ENCODE measurements at regions not wholly inside any gene's neighbourhood (a gene's known extent, or its start where the extent isn't known, plus 50 kb on each side); places are given as distances from the start of the nearest gene placed in this dataset.

- no peak for TF ChIP-seq ZBTB6 (tag by site-specific recombination; IDR thresholded peaks at IDR 0.05)
Measured at GRCh38 chr12:68428724-68429501, 96.8 kb upstream of the MDM1 start (continued).

GRCh38 chr12:68429696-68430095, 97.5 kb upstream of the MDM1 start:
- ChIA-PET CTCF (no interaction called here), POLR2A (no interaction called here)
- no peak for TF ChIP-seq ZNF830 (tag by site-specific recombination; IDR thresholded peaks at IDR 0.05; ENCODE audit: low read depth)
- TF ChIP-seq ZBTB48 (tag by site-specific recombination; IDR thresholded peaks at IDR 0.05), result no peak
- TF ChIP-seq ZNF791 (tag by site-specific recombination; IDR thresholded peaks at IDR 0.05), result no peak
- no peak for TF ChIP-seq ZNF521 (tag by site-specific recombination; IDR thresholded peaks at IDR 0.05)
- no peak for TF ChIP-seq ZBTB21 (tag by site-specific recombination; IDR thresholded peaks at IDR 0.05)
- TF ChIP-seq KLF8 (tag by site-specific recombination; IDR thresholded peaks at IDR 0.05), result no peak
- no peak for TF ChIP-seq ZNF391 (tag by site-specific recombination; IDR thresholded peaks at IDR 0.05; ENCODE audit: borderline replicate concordance, low read depth)
- no peak for TF ChIP-seq ZNF140 (tag by site-specific recombination; IDR thresholded peaks at IDR 0.05)
- no peak for TF ChIP-seq KLF1 (tag by site-specific recombination; IDR thresholded peaks at IDR 0.05)
- H3K4me1 ChIP-seq (ENCODE audit: control insufficient read depth, insufficient read depth, low read length), result no peaks in the 10 kb centered on the region
- no peaks in the 10 kb centered on the region for H3K9me3 ChIP-seq (ENCODE audit: control insufficient read depth, insufficient read depth, low read depth, low read length)
- H3K36me3 ChIP-seq (ENCODE audit: control insufficient read depth in 2 of 2, insufficient read depth in 1 of 2, low read length in 2 of 2), result no peaks in the 10 kb centered on the region
- no peak overlapping the region for H3K4me3 ChIP-seq (ENCODE audit: low read depth, low read length)
- no peak overlapping the region for H3K27ac ChIP-seq (ENCODE audit: extremely low read depth, low read depth, low read length)

GRCh38 chr12:68431786-68432185, 99.6 kb upstream of the MDM1 start:
- no peak for TF ChIP-seq PRDM6 (tag by site-specific recombination; IDR thresholded peaks at IDR 0.05)
- Histone ChIP-seq H3K4me1 (ENCODE audit: control insufficient read depth, insufficient read depth, low read length) (no peaks in the 10 kb centered on the region), H3K9me3 (ENCODE audit: control insufficient read depth, insufficient read depth, low read depth, low read length) (no peaks in the 10 kb centered on the region), H3K4me3 (ENCODE audit: low read depth, low read length) (no peak overlapping the region), H3K36me3 (ENCODE audit: control insufficient read depth in 2 of 2, insufficient read depth in 1 of 2, low read length in 2 of 2) (no peaks in the 10 kb centered on the region), H3K27ac (ENCODE audit: extremely low read depth, low read depth, low read length) (no peak overlapping the region)
- CTCF ChIA-PET, result interaction anchor here (1.0 kb wide), 1 partner anchor 48 kb away, joined by 4 read pairs; no protein-coding TSS in a partner anchor
- POLR2A ChIA-PET, result no interaction called here

GRCh38 chr12:68432622-68433021, 100.5 kb upstream of the MDM1 start:
- Histone ChIP-seq H3K36me3 (ENCODE audit: control insufficient read depth in 2 of 2, insufficient read depth in 1 of 2, low read length in 2 of 2) (no peaks in the 10 kb centered on the region), H3K27ac (ENCODE audit: extremely low read depth, low read depth, low read length) (no peak overlapping the region), H3K4me1 (ENCODE audit: control insufficient read depth, insufficient read depth, low read length) (no peaks in the 10 kb centered on the region), H3K9me3 (ENCODE audit: control insufficient read depth, insufficient read depth, low read depth, low read length) (no peaks in the 10 kb centered on the region), H3K4me3 (ENCODE audit: low read depth, low read length) (no peak overlapping the region)
- no peak for TF ChIP-seq ZNF692 (tag by site-specific recombination; IDR thresholded peaks at IDR 0.05)
- no peak for TF ChIP-seq IKZF3 (tag by site-specific recombination; IDR thresholded peaks at IDR 0.05)
- no peak for TF ChIP-seq ZNF16 (tag by site-specific recombination; IDR thresholded peaks at IDR 0.05; ENCODE audit: low read depth)
- TF ChIP-seq BCL11B (tag by site-specific recombination; IDR thresholded peaks at IDR 0.05; ENCODE audit: low read depth), result no peak
- TF ChIP-seq ZNF114 (tag by site-specific recombination; IDR thresholded peaks at IDR 0.05), result no peak
- TF ChIP-seq ZFP41 (tag by site-specific recombination; IDR thresholded peaks at IDR 0.05; ENCODE audit: borderline replicate concordance), result no peak
- TF ChIP-seq ELK4 (IDR thresholded peaks at IDR 0.05; ENCODE audit: borderline replicate concordance, low read depth, low read length), result no peak
- no peak for TF ChIP-seq ZNF350 (tag by site-specific recombination; IDR thresholded peaks at IDR 0.05)
- TF ChIP-seq ZNF37A (tag by site-specific recombination; IDR thresholded peaks at IDR 0.05), result no peak
- TF ChIP-seq FEZF1 (tag by site-specific recombination; IDR thresholded peaks at IDR 0.05), result 0 out of 2 replicates have a peak, but pooled peaks have one; percentile 19
- TF ChIP-seq ZNF266 (tag by site-specific recombination; IDR thresholded peaks at IDR 0.05; ENCODE audit: low read depth), result no peak
- peak; percentile 16; the same call in 1 of the 2 replicates for TF ChIP-seq SP7 (tag by site-specific recombination; IDR thresholded peaks at IDR 0.05)
- TF ChIP-seq ZBTB21 (tag by site-specific recombination; IDR thresholded peaks at IDR 0.05), result no peak
- ChIA-PET POLR2A (no interaction called here), CTCF (no interaction called here)

All from HEK293 (cell line).